SJSA1 (cell line): ENCODE measurements at regions not wholly inside any gene's neighbourhood (a gene's known extent, or its start where the extent isn't known, plus 50 kb on each side); places are given as distances from the start of the nearest gene placed in this dataset.

Source experiments
- DNase-seq, 2 experiments: peaks; one replicate each; pipeline ENCODE4 v3.0.0-alpha.2; 2015 to 2020; ENCODE audit warnings: low spot score in 2 of 2, low read depth in 1 of 2
- H3K27ac ChIP-seq: fragments of 250-450 bp; sonication (Bioruptor Pico); 2 replicates; pipeline ENCODE4 v1.5.1; 2020; ENCODE audit warnings: mild to moderate bottlenecking, moderate library complexity
- H3K27me3 ChIP-seq: fragments of 250-450 bp; sonication (Bioruptor Pico); replicated peaks from 2 replicates; pipeline ENCODE4 v1.5.1; 2020; ENCODE audit warnings: mild to moderate bottlenecking, moderate library complexity
- H3K36me3 ChIP-seq: fragments of 250-450 bp; sonication (Bioruptor Pico); 2 replicates; pipeline ENCODE4 v1.5.1; 2020; ENCODE audit warnings: mild to moderate bottlenecking
- H3K4me1 ChIP-seq: fragments of 250-450 bp; sonication (Bioruptor Pico); replicated peaks from 2 replicates; pipeline ENCODE4 v1.6.1; 2021; ENCODE audit warnings: mild to moderate bottlenecking
- H3K4me3 ChIP-seq: fragments of 250-450 bp; sonication (Bioruptor Pico); 2 replicates; pipeline ENCODE4 v1.5.1; 2020; ENCODE audit warnings: mild to moderate bottlenecking
- H3K9me3 ChIP-seq: fragments of 250-450 bp; sonication (Bioruptor Pico); replicated peaks from 2 replicates; pipeline ENCODE4 v1.5.1; 2020; ENCODE audit warnings: mild to moderate bottlenecking

DNA sequence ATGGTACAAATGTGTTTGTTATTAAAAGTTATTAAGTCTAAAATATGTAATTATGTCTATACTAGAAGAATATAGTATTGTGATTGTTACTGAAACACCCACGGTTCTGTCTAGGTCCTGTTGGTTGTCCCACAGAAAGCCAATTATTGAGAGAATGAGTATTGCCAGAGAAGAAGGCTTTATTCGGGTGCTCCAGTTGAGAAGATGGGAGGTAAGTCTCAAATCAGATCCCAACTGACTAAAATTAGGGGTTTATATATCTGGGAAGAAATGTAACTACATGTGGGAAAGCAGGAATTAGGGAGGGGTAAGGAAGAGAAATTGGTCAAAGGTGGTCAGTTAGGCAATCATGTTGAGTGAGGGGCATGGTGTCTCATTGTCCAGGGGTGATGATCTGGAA, 798.4 kb downstream of the PCDH17 start:
- H3K36me3 ChIP-seq, result no peaks in the 10 kb centered on the region
- no peak overlapping the region for H3K27ac ChIP-seq
- H3K4me3 ChIP-seq, result no peak overlapping the region
- no peaks in the 10 kb centered on the region for H3K27me3 ChIP-seq
- H3K4me1 ChIP-seq, result no peaks in the 10 kb centered on the region
- DNase-seq, result no peak
- no peaks in the 10 kb centered on the region for H3K9me3 ChIP-seq

DNA sequence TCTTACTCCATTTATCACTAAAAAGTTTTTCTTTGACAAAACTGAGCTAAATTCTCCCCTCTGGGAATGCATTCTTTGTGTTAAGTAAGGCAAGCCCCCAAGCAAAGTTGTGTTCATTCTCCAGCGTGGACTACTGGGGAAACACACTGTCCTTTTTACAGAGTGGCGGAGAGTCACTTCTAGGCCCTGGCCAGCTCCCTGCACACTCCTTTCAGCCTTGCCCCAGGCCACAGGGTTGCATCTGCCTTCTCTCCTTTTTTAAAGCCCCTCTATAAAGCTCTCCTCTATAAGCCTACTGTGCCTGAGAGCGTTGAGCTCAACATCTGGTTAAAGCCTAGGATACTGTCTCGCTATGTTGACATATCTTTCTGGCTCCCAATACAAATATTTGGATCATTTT, 803.4 kb downstream of the PCDH17 start:
- no peak overlapping the region for H3K4me3 ChIP-seq
- no peaks in the 10 kb centered on the region for H3K9me3 ChIP-seq
- no peaks in the 10 kb centered on the region for H3K27me3 ChIP-seq
- H3K4me1 ChIP-seq, result no peaks in the 10 kb centered on the region
- H3K36me3 ChIP-seq, result no peaks in the 10 kb centered on the region
- no peak for DNase-seq
- no peak overlapping the region for H3K27ac ChIP-seq

DNA sequence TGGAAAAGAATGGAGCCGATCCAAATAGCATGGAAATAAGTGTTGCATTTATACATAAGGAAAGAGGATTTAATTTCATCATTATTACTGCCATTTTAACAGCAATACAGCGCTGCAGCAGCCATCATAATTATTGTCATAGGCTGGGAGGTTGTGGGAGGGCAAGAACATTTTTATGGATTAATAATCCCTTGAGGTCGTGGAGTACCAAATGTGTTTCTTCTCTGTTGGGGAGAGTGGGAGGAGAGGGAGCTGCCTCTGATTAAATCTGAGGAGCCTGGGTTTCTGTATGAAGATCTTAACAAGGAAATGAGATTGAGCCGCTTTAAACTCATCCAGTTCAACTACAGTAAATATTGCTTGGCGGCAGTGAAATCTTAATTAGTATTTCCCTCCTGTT, 805.9 kb downstream of the PCDH17 start:
- Histone ChIP-seq H3K36me3 (no peaks in the 10 kb centered on the region), H3K4me1 (no peaks in the 10 kb centered on the region), H3K27me3 (no peaks in the 10 kb centered on the region), H3K4me3 (no peak overlapping the region), H3K27ac (no peak overlapping the region), H3K9me3 (no peaks in the 10 kb centered on the region)
- DNase-seq, result no peak

DNA sequence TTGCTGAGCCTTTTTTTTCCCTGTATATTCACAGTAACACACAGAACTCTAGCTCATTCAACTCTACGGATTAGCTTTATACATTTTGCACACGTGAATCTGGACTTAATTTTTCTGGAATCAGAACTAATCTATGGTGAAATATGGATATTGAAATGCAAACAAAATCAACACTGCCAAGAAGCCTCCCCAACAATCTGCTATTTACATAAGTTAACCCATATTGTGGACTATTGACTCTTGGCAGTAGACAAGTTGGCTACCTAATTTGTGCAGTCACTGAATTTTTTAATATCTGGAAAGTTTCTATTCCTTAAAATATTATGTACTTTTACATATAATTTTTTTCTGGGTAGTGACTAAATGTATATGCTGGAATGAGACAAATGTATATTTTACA, 815.4 kb downstream of the PCDH17 start:
- H3K36me3 ChIP-seq, result no peaks in the 10 kb centered on the region
- no peaks in the 10 kb centered on the region for H3K27me3 ChIP-seq
- no peak for DNase-seq
- H3K4me1 ChIP-seq, result no peaks in the 10 kb centered on the region
- H3K9me3 ChIP-seq, result no peaks in the 10 kb centered on the region
- no peak overlapping the region for H3K4me3 ChIP-seq
- no peak overlapping the region for H3K27ac ChIP-seq

DNA sequence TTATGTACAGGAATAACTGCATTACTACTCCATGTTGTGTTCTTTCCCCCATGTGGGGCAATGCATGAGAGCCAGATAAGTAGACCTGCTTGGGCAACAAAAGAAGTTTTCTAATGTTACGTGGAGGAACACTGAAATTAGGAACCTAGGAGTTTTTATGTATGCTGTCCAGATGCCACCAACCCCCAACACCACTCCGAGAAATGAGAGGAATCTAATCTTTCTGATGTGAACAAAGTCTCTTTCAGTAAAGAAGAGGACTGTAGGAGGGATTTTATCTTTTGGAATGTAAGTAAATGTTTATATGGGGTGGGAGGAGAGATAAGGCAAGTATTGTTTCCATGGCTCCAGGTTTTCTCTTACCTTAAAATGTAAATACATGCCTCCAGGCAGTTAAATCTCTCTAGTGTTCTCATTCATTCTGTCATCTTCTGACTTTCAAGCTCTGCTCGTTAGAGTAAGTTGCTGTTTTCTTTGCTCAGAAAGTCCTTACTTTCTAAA, 820.6 kb downstream of the PCDH17 start:
- Histone ChIP-seq H3K4me3 (no peak overlapping the region), H3K27me3 (no peaks in the 10 kb centered on the region), H3K27ac (no peak overlapping the region), H3K4me1 (no peaks in the 10 kb centered on the region), H3K9me3 (no peaks in the 10 kb centered on the region), H3K36me3 (no peaks in the 10 kb centered on the region)
- no peak for DNase-seq

DNA sequence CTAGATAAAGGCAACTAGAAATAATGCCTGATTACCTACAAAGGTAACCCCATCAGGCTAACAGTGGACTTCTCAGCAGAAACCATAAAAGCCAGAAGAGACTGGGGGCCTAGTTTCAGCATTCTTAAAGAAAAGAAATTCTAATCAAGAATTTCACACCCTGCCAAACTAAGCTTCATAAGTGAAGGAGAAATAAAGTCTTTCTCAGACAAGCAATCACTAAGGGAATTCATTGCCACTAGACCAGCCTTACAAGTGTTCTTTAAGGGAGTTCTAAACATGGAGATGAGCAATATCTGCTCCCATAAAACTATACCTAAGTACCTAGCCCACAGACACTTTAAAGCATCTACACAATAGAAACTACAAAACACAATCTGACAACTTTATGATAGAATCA, 823.5 kb downstream of the PCDH17 start:
- H3K9me3 ChIP-seq, result no peaks in the 10 kb centered on the region
- H3K4me1 ChIP-seq, result no peaks in the 10 kb centered on the region
- no peaks in the 10 kb centered on the region for H3K27me3 ChIP-seq
- no peak for DNase-seq
- H3K36me3 ChIP-seq, result no peaks in the 10 kb centered on the region
- H3K4me3 ChIP-seq, result no peak overlapping the region
- no peak overlapping the region for H3K27ac ChIP-seq

DNA sequence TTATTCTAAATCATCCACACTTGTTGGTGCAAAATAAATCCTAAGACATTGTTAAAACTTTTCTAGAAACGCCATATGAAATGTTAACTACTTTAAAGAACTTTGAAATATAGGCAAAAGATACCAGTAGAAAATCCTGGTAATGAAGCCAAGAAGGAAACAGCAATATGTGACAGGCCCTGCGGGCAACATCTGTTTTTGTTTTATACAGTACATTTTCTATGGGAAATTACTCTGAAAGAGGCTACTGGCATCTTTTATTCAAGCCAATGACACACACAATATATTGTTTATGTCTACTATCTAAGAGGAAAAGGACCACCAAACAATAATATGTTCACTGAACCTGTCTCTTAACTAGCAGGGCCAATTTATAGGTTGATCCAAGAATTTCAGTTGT, 829.7 kb downstream of the PCDH17 start:
- H3K9me3 ChIP-seq, result no peaks in the 10 kb centered on the region
- no peaks in the 10 kb centered on the region for H3K27me3 ChIP-seq
- no peak overlapping the region for H3K27ac ChIP-seq
- no peaks in the 10 kb centered on the region for H3K36me3 ChIP-seq
- H3K4me1 ChIP-seq, result no peaks in the 10 kb centered on the region
- H3K4me3 ChIP-seq, result no peak overlapping the region
- DNase-seq, result no peak

DNA sequence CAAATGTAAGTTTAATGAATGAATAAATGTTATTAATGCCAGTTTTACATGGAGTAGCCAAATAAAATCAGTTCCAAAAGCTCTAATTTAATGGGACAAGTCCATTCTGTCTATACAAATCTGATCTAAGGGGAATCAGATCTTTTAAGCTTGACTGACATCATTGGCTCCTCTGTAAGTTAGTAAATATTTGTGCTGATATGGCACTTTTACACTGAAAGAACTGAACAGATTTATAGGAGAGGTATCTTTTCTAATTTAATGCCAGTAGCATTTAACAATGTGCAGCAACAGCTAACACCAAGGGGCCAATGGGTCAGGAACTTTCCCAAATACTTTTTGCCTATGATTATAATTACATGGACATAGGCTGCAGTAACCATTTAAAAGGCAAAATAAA, 832.3 kb downstream of the PCDH17 start:
- H3K9me3 ChIP-seq, result no peaks in the 10 kb centered on the region
- no peak overlapping the region for H3K4me3 ChIP-seq
- no peaks in the 10 kb centered on the region for H3K36me3 ChIP-seq
- H3K4me1 ChIP-seq, result no peaks in the 10 kb centered on the region
- H3K27me3 ChIP-seq, result no peaks in the 10 kb centered on the region
- H3K27ac ChIP-seq, result no peak overlapping the region
- no peak for DNase-seq

DNA sequence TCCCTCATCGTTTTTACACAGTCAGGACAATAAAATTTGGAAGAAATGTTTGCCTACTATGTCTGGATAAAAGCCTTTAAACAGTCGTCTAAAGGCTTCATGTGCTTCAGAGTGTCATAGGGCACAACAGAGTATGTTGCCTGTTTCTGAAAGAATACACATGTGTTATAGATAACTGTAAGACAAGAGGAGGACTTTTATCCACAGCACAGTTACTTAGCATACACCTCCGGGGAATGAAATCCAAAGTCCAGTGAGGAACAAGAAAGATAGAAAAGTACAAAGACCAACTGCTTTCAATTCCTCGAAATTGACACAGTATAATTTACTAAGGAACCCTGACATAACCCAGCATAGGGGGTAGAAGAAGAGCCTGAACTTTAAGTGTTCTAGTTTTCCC, 835.6 kb downstream of the PCDH17 start:
- no peak overlapping the region for H3K27ac ChIP-seq
- no peak overlapping the region for H3K4me3 ChIP-seq
- H3K4me1 ChIP-seq, result no peaks in the 10 kb centered on the region
- H3K9me3 ChIP-seq, result no peaks in the 10 kb centered on the region
- H3K27me3 ChIP-seq, result no peaks in the 10 kb centered on the region
- DNase-seq, result no peak
- no peaks in the 10 kb centered on the region for H3K36me3 ChIP-seq

DNA sequence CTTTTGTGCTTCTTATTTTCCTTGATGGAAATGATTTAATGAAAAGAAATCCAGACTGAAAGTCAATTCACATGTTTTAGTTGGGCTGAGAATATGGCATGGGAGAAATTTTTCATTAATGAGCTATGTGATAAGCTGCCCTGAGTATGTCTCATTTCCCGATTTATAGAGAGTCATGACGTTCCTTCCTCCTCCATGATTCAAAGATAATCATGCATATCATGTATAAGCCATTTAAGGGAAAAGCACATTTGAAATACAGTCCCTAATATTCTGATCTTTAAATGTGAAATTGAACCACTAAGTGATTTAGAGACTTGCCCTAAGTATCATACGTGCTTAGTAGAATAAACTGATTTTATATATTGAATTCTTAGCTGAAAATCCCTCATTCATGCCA, 840.9 kb downstream of the PCDH17 start:
- H3K27ac ChIP-seq, result no peak overlapping the region
- H3K4me1 ChIP-seq, result no peaks in the 10 kb centered on the region
- no peak for DNase-seq
- H3K9me3 ChIP-seq, result no peaks in the 10 kb centered on the region
- H3K4me3 ChIP-seq, result no peak overlapping the region
- no peaks in the 10 kb centered on the region for H3K27me3 ChIP-seq
- H3K36me3 ChIP-seq, result no peaks in the 10 kb centered on the region

DNA sequence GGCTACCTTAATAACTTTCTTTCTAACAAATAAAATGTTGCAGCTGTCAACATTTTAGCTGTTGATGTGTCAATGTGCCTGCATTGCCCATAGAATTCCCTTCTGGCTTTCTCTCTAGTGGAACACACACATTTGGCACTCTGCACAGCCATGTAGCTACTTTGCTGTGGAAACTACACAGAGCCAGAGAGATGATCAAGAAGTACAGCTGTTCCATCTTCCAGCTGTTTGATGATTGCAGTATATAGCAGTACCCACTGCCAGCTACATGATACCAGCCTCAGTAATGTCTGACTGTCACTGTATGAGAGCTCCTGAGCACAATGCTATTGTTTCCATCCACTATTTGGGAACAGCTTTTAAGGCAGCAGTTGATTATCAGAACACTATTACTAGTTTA, 843.0 kb downstream of the PCDH17 start:
- H3K4me1 ChIP-seq, result no peaks in the 10 kb centered on the region
- H3K27me3 ChIP-seq, result no peaks in the 10 kb centered on the region
- no peak overlapping the region for H3K4me3 ChIP-seq
- no peak overlapping the region for H3K27ac ChIP-seq
- no peaks in the 10 kb centered on the region for H3K9me3 ChIP-seq
- H3K36me3 ChIP-seq, result no peaks in the 10 kb centered on the region
- no peak for DNase-seq

DNA sequence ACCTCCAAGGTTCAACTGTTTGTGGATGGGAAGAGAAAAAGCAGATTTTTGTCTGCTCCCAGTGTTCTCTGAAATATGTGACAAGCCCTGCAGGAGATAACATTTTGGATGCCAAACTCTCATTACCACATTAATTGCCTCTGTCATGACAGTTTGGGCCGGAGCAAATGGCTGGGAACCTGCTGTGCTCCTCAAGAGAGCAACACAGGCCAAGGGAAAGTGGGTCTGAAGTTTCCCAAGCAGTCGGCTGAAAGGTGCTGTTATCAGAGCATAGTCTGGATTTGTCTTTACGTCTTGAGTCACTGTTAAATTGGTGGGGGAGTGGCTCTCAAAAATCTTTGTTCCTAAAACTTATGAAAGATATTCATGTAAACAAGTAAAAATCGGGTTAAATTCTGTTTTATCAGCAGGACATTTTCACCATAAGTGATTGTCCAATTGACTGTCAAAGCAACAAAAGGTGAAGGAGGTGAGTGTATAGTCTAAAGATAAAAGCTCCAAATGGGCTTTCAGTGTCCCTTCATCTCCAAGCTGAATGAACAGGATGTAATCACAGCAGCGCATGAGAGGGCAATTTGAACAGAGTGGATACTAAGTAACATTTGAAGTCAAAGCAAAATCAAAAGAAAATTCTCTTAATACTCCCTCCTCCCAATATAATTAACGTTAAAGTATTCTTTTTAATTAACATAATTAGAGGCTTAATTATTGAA, 844.8 kb downstream of the PCDH17 start:
- DNase-seq, result no peak
- Histone ChIP-seq H3K4me1 (no peaks in the 10 kb centered on the region), H3K36me3 (no peaks in the 10 kb centered on the region), H3K4me3 (no peak overlapping the region), H3K27me3 (no peaks in the 10 kb centered on the region), H3K9me3 (no peaks in the 10 kb centered on the region), H3K27ac (no peak overlapping the region)

DNA sequence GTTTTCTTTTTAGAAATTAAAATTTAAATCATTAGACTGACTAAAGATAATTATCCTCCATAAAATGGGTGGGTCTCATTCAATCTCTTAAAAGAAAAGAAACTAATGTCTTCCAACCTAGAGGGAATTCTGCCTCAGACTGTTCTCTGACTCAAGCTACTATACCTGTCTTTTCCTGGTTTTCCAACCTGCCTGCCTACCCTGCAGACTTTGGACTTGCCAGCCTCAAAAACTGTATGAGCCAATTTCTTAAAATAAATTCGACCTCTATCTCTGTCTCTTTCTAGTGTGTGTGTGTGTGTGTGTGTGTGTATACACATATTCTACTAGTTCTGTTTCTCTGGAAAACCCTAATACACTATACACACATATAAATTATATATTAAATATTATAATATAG, 847.3 kb downstream of the PCDH17 start:
- no peak for DNase-seq
- H3K4me3 ChIP-seq, result no peak overlapping the region
- no peaks in the 10 kb centered on the region for H3K4me1 ChIP-seq
- no peaks in the 10 kb centered on the region for H3K36me3 ChIP-seq
- no peak overlapping the region for H3K27ac ChIP-seq
- no peaks in the 10 kb centered on the region for H3K9me3 ChIP-seq
- H3K27me3 ChIP-seq, result no peaks in the 10 kb centered on the region

DNA sequence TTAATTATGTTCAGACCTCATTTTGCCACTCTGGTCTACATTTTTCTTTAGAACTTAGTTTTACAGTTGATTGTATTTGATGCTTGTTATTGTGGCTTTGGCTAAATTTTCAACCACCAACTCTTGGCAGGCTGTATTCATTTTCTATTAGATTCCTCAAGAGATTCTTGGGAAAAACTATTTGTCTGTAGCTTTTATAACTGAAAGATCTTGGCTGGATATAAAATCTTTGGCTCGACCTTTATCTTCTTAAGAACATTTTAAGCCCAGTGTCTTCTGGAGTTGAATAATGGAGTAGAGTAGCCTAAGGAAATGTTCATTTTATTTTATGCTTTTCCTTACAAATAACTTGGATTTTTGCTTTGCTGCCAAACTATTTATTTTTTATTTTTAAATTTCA, 848.5 kb downstream of the PCDH17 start:
- H3K36me3 ChIP-seq, result no peaks in the 10 kb centered on the region
- no peaks in the 10 kb centered on the region for H3K9me3 ChIP-seq
- H3K27ac ChIP-seq, result no peak overlapping the region
- H3K27me3 ChIP-seq, result no peaks in the 10 kb centered on the region
- DNase-seq, result no peak
- no peak overlapping the region for H3K4me3 ChIP-seq
- H3K4me1 ChIP-seq, result no peaks in the 10 kb centered on the region

DNA sequence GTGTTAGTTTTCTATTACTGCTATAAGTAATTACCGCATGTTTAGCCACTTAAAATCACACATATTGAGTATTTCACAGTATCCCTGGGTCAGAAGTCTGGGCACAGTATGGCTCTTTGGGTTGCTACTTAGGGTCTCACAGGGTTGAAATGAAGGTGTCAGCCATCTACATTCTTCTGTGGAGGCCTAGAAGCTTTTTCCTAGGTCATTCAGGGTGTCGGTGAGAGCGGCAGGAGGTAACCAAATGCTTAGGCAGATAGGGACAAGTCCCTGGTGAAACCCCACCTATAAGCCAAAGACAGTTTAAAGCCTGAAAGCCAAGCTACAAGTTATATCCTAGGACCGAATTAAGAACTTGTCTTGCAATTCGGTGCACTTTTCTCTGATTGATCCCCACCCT, 856.7 kb downstream of the PCDH17 start:
- Histone ChIP-seq H3K36me3 (no peaks in the 10 kb centered on the region), H3K4me3 (no peak overlapping the region), H3K9me3 (no peaks in the 10 kb centered on the region), H3K4me1 (no peaks in the 10 kb centered on the region), H3K27me3 (no peaks in the 10 kb centered on the region), H3K27ac (no peak overlapping the region)
- DNase-seq, result no peak
